ENCODE measurements at regions not wholly inside any gene's neighbourhood (a gene's known extent, or its start where the extent isn't known, plus 50 kb on each side); places are given as distances from the start of the nearest gene placed in this dataset.

DNA sequence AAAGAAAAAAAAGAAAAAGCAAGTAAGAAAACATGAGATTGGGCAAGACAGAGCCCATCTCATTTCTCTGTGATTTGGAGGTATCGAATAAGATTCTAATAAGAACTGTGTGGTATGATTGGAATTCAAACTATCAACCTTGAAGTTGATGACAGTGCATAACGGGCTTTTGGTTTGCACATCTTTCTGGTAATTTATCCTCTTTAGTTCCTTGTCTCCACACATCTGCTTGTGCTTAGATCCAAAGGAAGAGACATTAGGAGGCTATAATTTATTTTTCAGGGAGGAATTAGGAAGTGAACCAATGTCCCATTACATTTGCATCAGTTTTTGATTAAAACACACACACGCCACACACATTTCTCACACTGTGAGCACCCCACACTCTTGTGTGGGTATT lies 149.9 kb downstream of the ARSF start:
- TF ChIP-seq, protein P1, sequence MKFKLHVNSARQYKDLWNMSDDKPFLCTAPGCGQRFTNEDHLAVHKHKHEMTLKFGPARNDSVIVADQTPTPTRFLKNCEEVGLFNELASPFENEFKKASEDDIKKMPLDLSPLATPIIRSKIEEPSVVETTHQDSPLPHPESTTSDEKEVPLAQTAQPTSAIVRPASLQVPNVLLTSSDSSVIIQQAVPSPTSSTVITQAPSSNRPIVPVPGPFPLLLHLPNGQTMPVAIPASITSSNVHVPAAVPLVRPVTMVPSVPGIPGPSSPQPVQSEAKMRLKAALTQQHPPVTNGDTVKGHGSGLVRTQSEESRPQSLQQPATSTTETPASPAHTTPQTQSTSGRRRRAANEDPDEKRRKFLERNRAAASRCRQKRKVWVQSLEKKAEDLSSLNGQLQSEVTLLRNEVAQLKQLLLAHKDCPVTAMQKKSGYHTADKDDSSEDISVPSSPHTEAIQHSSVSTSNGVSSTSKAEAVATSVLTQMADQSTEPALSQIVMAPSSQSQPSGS (IDR thresholded peaks at IDR 0.05; ENCODE audit: low read length), result no peak
- TF ChIP-seq NFIC (IDR thresholded peaks at IDR 0.05; ENCODE audit: low read depth, low read length), result no peak
- no peak for TF ChIP-seq IRF5 (IDR thresholded peaks at IDR 0.05; ENCODE audit: borderline replicate concordance)
- TF ChIP-seq, protein P2, sequence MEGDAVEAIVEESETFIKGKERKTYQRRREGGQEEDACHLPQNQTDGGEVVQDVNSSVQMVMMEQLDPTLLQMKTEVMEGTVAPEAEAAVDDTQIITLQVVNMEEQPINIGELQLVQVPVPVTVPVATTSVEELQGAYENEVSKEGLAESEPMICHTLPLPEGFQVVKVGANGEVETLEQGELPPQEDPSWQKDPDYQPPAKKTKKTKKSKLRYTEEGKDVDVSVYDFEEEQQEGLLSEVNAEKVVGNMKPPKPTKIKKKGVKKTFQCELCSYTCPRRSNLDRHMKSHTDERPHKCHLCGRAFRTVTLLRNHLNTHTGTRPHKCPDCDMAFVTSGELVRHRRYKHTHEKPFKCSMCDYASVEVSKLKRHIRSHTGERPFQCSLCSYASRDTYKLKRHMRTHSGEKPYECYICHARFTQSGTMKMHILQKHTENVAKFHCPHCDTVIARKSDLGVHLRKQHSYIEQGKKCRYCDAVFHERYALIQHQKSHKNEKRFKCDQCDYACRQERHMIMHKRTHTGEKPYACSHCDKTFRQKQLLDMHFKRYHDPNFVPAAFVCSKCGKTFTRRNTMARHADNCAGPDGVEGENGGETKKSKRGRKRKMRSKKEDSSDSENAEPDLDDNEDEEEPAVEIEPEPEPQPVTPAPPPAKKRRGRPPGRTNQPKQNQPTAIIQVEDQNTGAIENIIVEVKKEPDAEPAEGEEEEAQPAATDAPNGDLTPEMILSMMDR (IDR thresholded peaks at IDR 0.05 in 2 of 3, conservative IDR thresholded peaks at IDR 0.05 in 1 of 3; ENCODE audit: control insufficient read depth in 2 of 3, extremely low read depth in 1 of 3, insufficient read depth in 1 of 3, low read depth in 3 of 3, low read length in 3 of 3), result no peak
- TF ChIP-seq EP300 (IDR thresholded peaks at IDR 0.05; ENCODE audit: borderline replicate concordance in 1 of 2, control insufficient read depth in 1 of 2, low read depth in 2 of 2, low read length in 2 of 2), result no peak
- no peak for TF ChIP-seq POLR2AphosphoS5 (IDR thresholded peaks at IDR 0.05; ENCODE audit: low read length)
- no peak for TF ChIP-seq POU2F2 (IDR thresholded peaks at IDR 0.05; ENCODE audit: borderline replicate concordance, low read depth, low read length)
- TF ChIP-seq NBN (IDR thresholded peaks at IDR 0.05), result no peak
- TF ChIP-seq SP1 (IDR thresholded peaks at IDR 0.05; ENCODE audit: low read depth, low read length), result no peak
- no peak for TF ChIP-seq EZH2 (IDR thresholded peaks at IDR 0.05; ENCODE audit: borderline replicate concordance, control insufficient read depth, low read depth, low read length)
- TF ChIP-seq POLR2A (IDR thresholded peaks at IDR 0.05; ENCODE audit: low read depth, low read length), result no peak
- TF ChIP-seq STAT3 (IDR thresholded peaks at IDR 0.05; ENCODE audit: low read depth, low read length), result no peak
- TF ChIP-seq, protein P3, sequence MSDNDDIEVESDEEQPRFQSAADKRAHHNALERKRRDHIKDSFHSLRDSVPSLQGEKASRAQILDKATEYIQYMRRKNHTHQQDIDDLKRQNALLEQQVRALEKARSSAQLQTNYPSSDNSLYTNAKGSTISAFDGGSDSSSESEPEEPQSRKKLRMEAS (IDR thresholded peaks at IDR 0.05; ENCODE audit: low read depth, low read length), result no peak

Data from GM12878 (cell line).